ENCODE measurements at regions not wholly inside any gene's neighbourhood (a gene's known extent, or its start where the extent isn't known, plus 50 kb on each side); places are given as distances from the start of the nearest gene placed in this dataset.

GRCh38 chr6:10235344-10235743, 179.5 kb downstream of the TFAP2A start:
- no peak for TF ChIP-seq CTCF (IDR thresholded peaks at IDR 0.05)
- DNase-seq (no peak), ATAC-seq (no peak)
- Mint-ChIP-seq H3K4me3 (no peak overlapping the region), H3K36me3 (no peaks in the 10 kb centered on the region), H3K27ac (no peak overlapping the region), H3K4me1 (no peaks in the 10 kb centered on the region), H3K27me3 (ENCODE audit: low read depth in 2 of 2) (no peaks in the 10 kb centered on the region), H3K9me3 (peaks cover 0 to 4% of the 10 kb centered on the region in 2 donors)
- no peak overlapping the region for H3K4me3 ChIP-seq (ENCODE audit: low read length)
- intact Hi-C loops (cut with micrococcal nuclease): no loop called here
- no peak overlapping the region for H3K27ac ChIP-seq (ENCODE audit: low read length)
- no peaks in the 10 kb centered on the region for H3K27me3 ChIP-seq (ENCODE audit: control insufficient read depth, insufficient read depth, low read length)
- 95% methylated on average over 3 of the region's 4 CpGs for WGBS (ENCODE audit: insufficient coverage)
- H3K36me3 ChIP-seq (ENCODE audit: control insufficient read depth, insufficient read depth, low read length): no peaks in the 10 kb centered on the region
- no peaks in the 10 kb centered on the region for H3K4me1 ChIP-seq (ENCODE audit: control insufficient read depth, insufficient read depth, low read length)
- no peaks in the 10 kb centered on the region for H3K9me3 ChIP-seq (ENCODE audit: control insufficient read depth, insufficient read depth, low read length)

GRCh38 chr6:10230531-10230930, 184.3 kb downstream of the TFAP2A start:
- no peak overlapping the region for H3K27ac ChIP-seq (ENCODE audit: low read length)
- no peak overlapping the region for H3K4me3 ChIP-seq (ENCODE audit: low read length)
- no peak for TF ChIP-seq CTCF (IDR thresholded peaks at IDR 0.05)
- no peaks in the 10 kb centered on the region for H3K36me3 ChIP-seq (ENCODE audit: control insufficient read depth, insufficient read depth, low read length)
- ATAC-seq (no peak), DNase-seq (no peak)
- H3K27ac Mint-ChIP-seq: no peak overlapping the region
- no peak overlapping the region for H3K4me3 Mint-ChIP-seq
- H3K9me3 Mint-ChIP-seq: peaks cover 7 to 12% of the 10 kb centered on the region in 2 donors
- intact Hi-C loops (cut with micrococcal nuclease): no loop called here
- H3K27me3 ChIP-seq (ENCODE audit: control insufficient read depth, insufficient read depth, low read length): no peaks in the 10 kb centered on the region
- H3K4me1 ChIP-seq (ENCODE audit: control insufficient read depth, insufficient read depth, low read length): no peaks in the 10 kb centered on the region
- no peaks in the 10 kb centered on the region for H3K9me3 ChIP-seq (ENCODE audit: control insufficient read depth, insufficient read depth, low read length)
- H3K36me3 Mint-ChIP-seq: no peaks in the 10 kb centered on the region
- H3K27me3 Mint-ChIP-seq (ENCODE audit: low read depth in 2 of 2): no peaks in the 10 kb centered on the region
- no peaks in the 10 kb centered on the region for H3K4me1 Mint-ChIP-seq

- H3K27ac Mint-ChIP-seq: no peak overlapping the region
- Histone ChIP-seq H3K27ac (ENCODE audit: low read length) (no peak overlapping the region), H3K36me3 (ENCODE audit: control insufficient read depth, insufficient read depth, low read length) (no peaks in the 10 kb centered on the region), H3K4me3 (ENCODE audit: low read length) (no peak overlapping the region), H3K9me3 (ENCODE audit: control insufficient read depth, insufficient read depth, low read length) (no peaks in the 10 kb centered on the region), H3K27me3 (ENCODE audit: control insufficient read depth, insufficient read depth, low read length) (no peaks in the 10 kb centered on the region), H3K4me1 (ENCODE audit: control insufficient read depth, insufficient read depth, low read length) (no peaks in the 10 kb centered on the region)
- peaks cover 16 to 19% of the 10 kb centered on the region in 2 donors for H3K9me3 Mint-ChIP-seq
- peaks cover 5% of the 10 kb centered on the region for H3K36me3 Mint-ChIP-seq
- H3K4me3 Mint-ChIP-seq: no peak overlapping the region
- H3K4me1 Mint-ChIP-seq: no peaks in the 10 kb centered on the region
- TF ChIP-seq CTCF (IDR thresholded peaks at IDR 0.05): no peak
- WGBS (ENCODE audit: insufficient coverage): 93% methylated on average over 3 of the region's 4 CpGs
- DNase-seq (no peak), ATAC-seq (no peak)
- intact Hi-C loops (cut with micrococcal nuclease): no loop called here
- no peaks in the 10 kb centered on the region for H3K27me3 Mint-ChIP-seq (ENCODE audit: low read depth in 2 of 2)
These were observed 191.0 kb downstream of the TFAP2A start for GRCh38 chr6:10223841-10224240.

- Histone ChIP-seq H3K27ac (ENCODE audit: low read length) (no peak overlapping the region), H3K4me3 (ENCODE audit: low read length) (no peak overlapping the region), H3K27me3 (ENCODE audit: control insufficient read depth, insufficient read depth, low read length) (no peaks in the 10 kb centered on the region), H3K4me1 (ENCODE audit: control insufficient read depth, insufficient read depth, low read length) (no peaks in the 10 kb centered on the region), H3K36me3 (ENCODE audit: control insufficient read depth, insufficient read depth, low read length) (no peaks in the 10 kb centered on the region), H3K9me3 (ENCODE audit: control insufficient read depth, insufficient read depth, low read length) (no peaks in the 10 kb centered on the region)
- no peak for TF ChIP-seq CTCF (IDR thresholded peaks at IDR 0.05)
- ATAC-seq: no peak
- Mint-ChIP-seq H3K4me1 (no peaks in the 10 kb centered on the region), H3K4me3 (no peak overlapping the region), H3K36me3 (peaks cover 6% of the 10 kb centered on the region), H3K27ac (no peak overlapping the region), H3K27me3 (ENCODE audit: low read depth in 2 of 2) (no peaks in the 10 kb centered on the region), H3K9me3 (peaks cover 15 to 16% of the 10 kb centered on the region in 2 donors)
- WGBS (ENCODE audit: insufficient coverage): 83% methylated on average over 5 of the region's 5 CpGs
- intact Hi-C loops (cut with micrococcal nuclease): no loop called here
- no peak for DNase-seq
These were observed 193.7 kb downstream of the TFAP2A start for GRCh38 chr6:10221178-10221577.

Measured in natural killer cell (primary cell).